ENCODE measurements at regions not wholly inside any gene's neighbourhood (a gene's known extent, or its start where the extent isn't known, plus 50 kb on each side); places are given as distances from the start of the nearest gene placed in this dataset.

- TF ChIP-seq CTCF (conservative IDR thresholded peaks at IDR 0.05; ENCODE audit: low read depth), result no peak
- no peak for DNase-seq (ENCODE audit: low spot score)
- no peak overlapping the region for H3K27ac ChIP-seq
- ChIA-PET POLR2A (ENCODE audit: low non-redundant PET) (no interaction called here), CTCF (no interaction called here)
These were observed 272.6 kb downstream of the MATN1 start for GRCh38 chr1:30450818-30451233.

- no peak for TF ChIP-seq CTCF (conservative IDR thresholded peaks at IDR 0.05; ENCODE audit: low read depth)
- no peak overlapping the region for H3K27ac ChIP-seq
- ChIA-PET POLR2A (ENCODE audit: low non-redundant PET) (no interaction called here), CTCF (no interaction called here)
- no peak for DNase-seq (ENCODE audit: low spot score)
These were observed 273.1 kb downstream of the MATN1 start for GRCh38 chr1:30450148-30450817.

GRCh38 chr1:30449428-30450147 is 273.8 kb downstream of the MATN1 start:
- H3K27ac ChIP-seq, result no peak overlapping the region
- CTCF ChIA-PET, result no interaction called here
- no peak for TF ChIP-seq CTCF (conservative IDR thresholded peaks at IDR 0.05; ENCODE audit: low read depth)
- POLR2A ChIA-PET (ENCODE audit: low non-redundant PET), result no interaction called here
- no peak for DNase-seq (ENCODE audit: low spot score)

DNA sequence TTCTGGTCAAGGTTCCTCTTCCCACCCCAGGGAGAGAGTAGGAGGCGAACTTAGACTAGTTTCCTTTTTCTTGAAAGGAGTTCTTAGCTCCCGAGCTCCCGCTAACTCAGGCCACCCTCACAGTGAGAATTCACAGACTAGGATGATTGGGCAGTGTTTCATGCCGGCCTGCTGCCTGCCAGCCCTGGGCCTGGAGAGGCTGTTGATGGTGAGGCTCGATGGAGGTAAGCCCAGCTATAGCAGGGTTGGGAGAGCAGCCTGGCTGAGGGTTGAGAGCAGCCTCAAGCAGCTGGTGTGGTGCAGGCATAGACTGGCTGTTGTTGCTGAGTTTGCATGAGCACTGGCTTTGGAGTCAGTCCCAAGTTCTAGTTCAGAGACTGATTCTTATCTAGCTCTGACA is 274.4 kb downstream of the MATN1 start:
- CTCF ChIA-PET, result interaction anchor here (0.6 kb wide), 1 partner anchor 83 kb away, joined by 5 read pairs; no protein-coding TSS in a partner anchor
- no peak overlapping the region for H3K27ac ChIP-seq
- no peak for DNase-seq (ENCODE audit: low spot score)
- no peak for TF ChIP-seq CTCF (conservative IDR thresholded peaks at IDR 0.05; ENCODE audit: low read depth)
- POLR2A ChIA-PET (ENCODE audit: low non-redundant PET), result no interaction called here

GRCh38 chr1:30447701-30448100 is 275.7 kb downstream of the MATN1 start:
- no peak for TF ChIP-seq CTCF (conservative IDR thresholded peaks at IDR 0.05; ENCODE audit: low read depth)
- H3K27ac ChIP-seq, result no peak overlapping the region
- ChIA-PET CTCF (no interaction called here), POLR2A (ENCODE audit: low non-redundant PET) (no interaction called here)
- no peak for DNase-seq (ENCODE audit: low spot score)

- ChIA-PET CTCF (no interaction called here), POLR2A (ENCODE audit: low non-redundant PET) (no interaction called here)
- no peak overlapping the region for H3K27ac ChIP-seq
- DNase-seq (ENCODE audit: low spot score), result no peak
- no peak for TF ChIP-seq CTCF (conservative IDR thresholded peaks at IDR 0.05; ENCODE audit: low read depth)
These were observed 276.3 kb downstream of the MATN1 start for GRCh38 chr1:30447080-30447479.

All from RWPE1 (cell line).